SK-N-SH treated with all-trans-retinoic acid at 6 μM for 48 hours (cell line): ENCODE measurements at regions not wholly inside any gene's neighbourhood (a gene's known extent, or its start where the extent isn't known, plus 50 kb on each side); places are given as distances from the start of the nearest gene placed in this dataset.
"Not testable (repeated sequence)": the region's sequence is repeated elsewhere in the genome, so short reads cannot be mapped to it uniquely, and the experiment has no call there.

Experiments
- CREB5 ChIP-seq: fragments of 250-450 bp; sonication (Bioruptor Pico); IDR thresholded peaks from 2 replicates; pipeline ENCODE4 v1.5.1; 2020; ENCODE audit warnings: low read depth, mild to moderate bottlenecking, moderate library complexity
- CSDC2 ChIP-seq: fragments of 250-450 bp; sonication (Bioruptor Pico); IDR thresholded peaks from 2 replicates; pipeline ENCODE4 v1.5.0; 2020; ENCODE audit warnings: mild to moderate bottlenecking, moderate library complexity
- GLIS3 ChIP-seq: fragments of 250-450 bp; sonication (Bioruptor Pico); IDR thresholded peaks from 2 replicates; pipeline ENCODE4 v1.5.0; 2020; ENCODE audit warnings: mild to moderate bottlenecking, moderate library complexity
- SNAI2 ChIP-seq: fragments of 250-450 bp; sonication (Bioruptor Pico); IDR thresholded peaks from 2 replicates; pipeline ENCODE4 v1.5.0; 2020; ENCODE audit warnings: mild to moderate bottlenecking, moderate library complexity
- TSHZ2 ChIP-seq: fragments of 250-450 bp; sonication (Bioruptor Pico); IDR thresholded peaks from 2 replicates; pipeline ENCODE4 v1.5.0; 2020; ENCODE audit warnings: mild to moderate bottlenecking, moderate library complexity
- ZFP3 ChIP-seq: fragments of 250-450 bp; sonication (Bioruptor Pico); IDR thresholded peaks from 2 replicates; pipeline ENCODE4 v1.5.0; 2020; ENCODE audit warnings: mild to moderate bottlenecking, moderate library complexity
- ZFP30 ChIP-seq: fragments of 450-650 bp; formaldehyde crosslinking; IDR thresholded peaks from 2 replicates; pipeline ENCODE4 v1.5.0; 2022; ENCODE audit warnings: mild to moderate bottlenecking, moderate library complexity
- ZNF8 ChIP-seq: fragments of 450-650 bp; formaldehyde crosslinking; IDR thresholded peaks from 2 replicates; pipeline ENCODE4 v1.5.0; 2020; ENCODE audit warnings: mild to moderate bottlenecking, moderate library complexity
- TF ChIP-seq, protein P1 (sequence below): fragments of 250-450 bp; sonication (Bioruptor Pico); IDR thresholded peaks from 2 replicates; pipeline ENCODE4 v1.8.0; 2020; ENCODE audit warnings: mild to moderate bottlenecking, moderate library complexity, borderline replicate concordance

GRCh38 chr6:26799903-26800633 is 140.5 kb upstream of the ZNF322 start:
- TF ChIP-seq ZFP30 (CRISPR knock-in tag); ZFP3 (CRISPR knock-in tag); SNAI2; ZNF8 (CRISPR knock-in tag); CSDC2 (CRISPR knock-in tag); TSHZ2 (CRISPR knock-in tag); GLIS3 (CRISPR knock-in tag); CREB5 (CRISPR knock-in tag): not testable (repeated sequence)
- TF ChIP-seq, protein P1, sequence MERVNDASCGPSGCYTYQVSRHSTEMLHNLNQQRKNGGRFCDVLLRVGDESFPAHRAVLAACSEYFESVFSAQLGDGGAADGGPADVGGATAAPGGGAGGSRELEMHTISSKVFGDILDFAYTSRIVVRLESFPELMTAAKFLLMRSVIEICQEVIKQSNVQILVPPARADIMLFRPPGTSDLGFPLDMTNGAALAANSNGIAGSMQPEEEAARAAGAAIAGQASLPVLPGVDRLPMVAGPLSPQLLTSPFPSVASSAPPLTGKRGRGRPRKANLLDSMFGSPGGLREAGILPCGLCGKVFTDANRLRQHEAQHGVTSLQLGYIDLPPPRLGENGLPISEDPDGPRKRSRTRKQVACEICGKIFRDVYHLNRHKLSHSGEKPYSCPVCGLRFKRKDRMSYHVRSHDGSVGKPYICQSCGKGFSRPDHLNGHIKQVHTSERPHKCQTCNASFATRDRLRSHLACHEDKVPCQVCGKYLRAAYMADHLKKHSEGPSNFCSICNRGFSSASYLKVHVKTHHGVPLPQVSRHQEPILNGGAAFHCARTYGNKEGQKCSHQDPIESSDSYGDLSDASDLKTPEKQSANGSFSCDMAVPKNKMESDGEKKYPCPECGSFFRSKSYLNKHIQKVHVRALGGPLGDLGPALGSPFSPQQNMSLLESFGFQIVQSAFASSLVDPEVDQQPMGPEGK (CRISPR knock-in tag) = not testable (repeated sequence)
